H1 (cell line): ENCODE measurements at regions not wholly inside any gene's neighbourhood (a gene's known extent, or its start where the extent isn't known, plus 50 kb on each side); places are given as distances from the start of the nearest gene placed in this dataset.

Experiments
- BCL11A ChIP-seq, 2 experiments: IDR thresholded peaks; one replicate each; pipeline ENCODE4 v1.6.1; 2011; ENCODE audit warnings: low read depth in 2 of 2, low read length in 2 of 2, mild to moderate bottlenecking in 2 of 2
- CTBP2 ChIP-seq: IDR thresholded peaks from 2 replicates; pipeline ENCODE4 v1.7.0; 2011; ENCODE audit warnings: borderline replicate concordance, mild to moderate bottlenecking, moderate library complexity, mixed read lengths, low read length; ENCODE audit not compliant: insufficient read depth, insufficient read length
- JUN ChIP-seq: IDR thresholded peaks from 2 replicates; pipeline ENCODE4 v1.6.1; 2011; ENCODE audit warnings: low read depth, mild to moderate bottlenecking, improper control_type of control experiment, low read length
- POLR2A ChIP-seq, 2 experiments: IDR thresholded peaks; 1 replicate in 1 of 2; 2 replicates in 1 of 2; pipeline ENCODE4 v1.6.1; 2011; ENCODE audit warnings: low read depth in 2 of 2, low read length in 2 of 2, mild to moderate bottlenecking in 2 of 2; ENCODE audit errors: control extremely low read depth in 1 of 2
- POLR2AphosphoS5 ChIP-seq: IDR thresholded peaks from 2 replicates; pipeline ENCODE4 v1.6.1; 2011; ENCODE audit warnings: low read depth, low read length
- POU5F1 ChIP-seq: IDR thresholded peaks from 2 replicates; pipeline ENCODE4 v1.6.1; 2011; ENCODE audit warnings: low read depth, mild to moderate bottlenecking, low read length, moderate library complexity

- TF ChIP-seq POLR2A (IDR thresholded peaks at IDR 0.05; ENCODE audit: control extremely low read depth in 1 of 2, low read depth in 2 of 2, low read length in 2 of 2), result no peak
- no peak for TF ChIP-seq POLR2AphosphoS5
- no peak for TF ChIP-seq POU5F1
- no peak for TF ChIP-seq BCL11A (IDR thresholded peaks at IDR 0.05; ENCODE audit: low read depth in 2 of 2, low read length in 2 of 2)
- TF ChIP-seq JUN, result no peak
- TF ChIP-seq CTBP2, result no peak
- TF ChIP-seq, all 59 proteins: peak for 0
Measured at GRCh38 chr6:14838133-14838583, 407.7 kb upstream of the JARID2 start (continued).
